Thyroid gland (tissue), 4 donors: ENCODE measurements at regions not wholly inside any gene's neighbourhood (a gene's known extent, or its start where the extent isn't known, plus 50 kb on each side); places are given as distances from the start of the nearest gene placed in this dataset.

Experiments used
- DNase-seq, 2 donors: peaks; one replicate each; pipeline ENCODE4 v3.0.0-alpha.2; 2019
- H3K27ac ChIP-seq, 3 donors: fragments of 200-600 bp; sonication (generic); 1 replicate in 2 of 3; 2 replicates in 1 of 3; pipeline ENCODE4 v1.5.1; 2016 to 2019; ENCODE audit warnings: mild to moderate bottlenecking in 1 of 3, moderate library complexity in 1 of 3
- H3K27me3 ChIP-seq: fragments of 200-600 bp; sonication (generic); one replicate; pipeline ENCODE4 v1.5.1; 2019
- H3K36me3 ChIP-seq, 2 donors: fragments of 200-600 bp; sonication (generic); one replicate each; pipeline ENCODE4 v1.5.1; 2016 to 2019
- H3K4me1 ChIP-seq, 2 donors: fragments of 200-600 bp; sonication (generic); one replicate each; pipeline ENCODE4 v1.5.1; 2017 to 2019
- H3K4me3 ChIP-seq, 3 donors: fragments of 200-600 bp; sonication (generic); replicated peaks in 1 of 3; 1 replicate in 2 of 3; 2 replicates in 1 of 3; pipeline ENCODE4 v1.5.1; 2016; ENCODE audit warnings: mild to moderate bottlenecking in 1 of 3
- H3K9me3 ChIP-seq: fragments of 200-600 bp; sonication (generic); one replicate; pipeline ENCODE4 v1.5.1; 2017
- CTCF ChIP-seq, 6 experiments: fragments of 200-600 bp in 3 of 6; fragments of 450-650 bp in 3 of 6; sonication (generic) in 3 of 6; IDR thresholded peaks; one replicate each; pipeline ENCODE4 v1.5.1; 2016 to 2019; ENCODE audit warnings: antibody characterized with exemption in 6 of 6, mild to moderate bottlenecking in 2 of 6, inconsistent platforms in 1 of 6, moderate library complexity in 1 of 6
- POLR2A ChIP-seq, 2 donors: fragments of 450-650 bp; IDR thresholded peaks; one replicate each; pipeline ENCODE4 v1.6.1; 2017; ENCODE audit warnings: antibody characterized with exemption in 2 of 2, mild to moderate bottlenecking in 2 of 2, moderate library complexity in 1 of 2
- WGBS, 2 donors: methylation state at CpG; one replicate each; pipeline ENCODE4 v1.1.5; 2017; 5-methylcytosine and 5-hydroxymethylcytosine counted together
- intact Hi-C: fragments of 100-400 bp; cut with DNase I; formaldehyde crosslinking; loops from one replicate; pipeline ENCODE4 v1.15.1; 2023

DNA sequence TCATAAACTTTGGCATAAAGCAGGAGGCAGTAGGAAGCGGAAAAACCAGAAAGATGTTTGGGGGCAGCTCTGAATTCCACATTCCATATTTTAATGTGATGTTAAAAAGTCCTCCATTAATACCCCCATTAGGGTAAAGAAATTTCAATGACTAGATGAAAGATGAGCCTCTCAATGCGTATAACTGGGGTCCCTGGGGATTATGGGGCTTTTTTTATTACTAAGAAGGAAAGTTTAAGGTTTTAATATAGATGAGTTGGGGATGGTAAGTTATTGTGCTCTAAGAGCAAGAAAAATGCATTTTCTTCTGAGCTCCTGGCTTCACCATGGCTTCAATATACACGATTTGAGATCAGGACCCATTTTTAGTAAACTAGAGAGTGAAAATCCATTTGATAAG, 321.9 kb downstream of the CDK5RAP2 start:
- H3K4me3 ChIP-seq: no peak overlapping the region
- no peaks in the 10 kb centered on the region for H3K4me1 ChIP-seq
- TF ChIP-seq CTCF (IDR thresholded peaks at IDR 0.05): no peak
- TF ChIP-seq POLR2A (IDR thresholded peaks at IDR 0.05): no peak
- 65 to 73% methylated on average over 3 of the region's 3 CpGs for WGBS, 2 donors
- no peak for DNase-seq
- H3K27ac ChIP-seq: no peak overlapping the region
- no peaks in the 10 kb centered on the region for H3K27me3 ChIP-seq
- no peaks in the 10 kb centered on the region for H3K9me3 ChIP-seq
- H3K36me3 ChIP-seq: no peaks in the 10 kb centered on the region
- intact Hi-C loops: no loop called here

DNA sequence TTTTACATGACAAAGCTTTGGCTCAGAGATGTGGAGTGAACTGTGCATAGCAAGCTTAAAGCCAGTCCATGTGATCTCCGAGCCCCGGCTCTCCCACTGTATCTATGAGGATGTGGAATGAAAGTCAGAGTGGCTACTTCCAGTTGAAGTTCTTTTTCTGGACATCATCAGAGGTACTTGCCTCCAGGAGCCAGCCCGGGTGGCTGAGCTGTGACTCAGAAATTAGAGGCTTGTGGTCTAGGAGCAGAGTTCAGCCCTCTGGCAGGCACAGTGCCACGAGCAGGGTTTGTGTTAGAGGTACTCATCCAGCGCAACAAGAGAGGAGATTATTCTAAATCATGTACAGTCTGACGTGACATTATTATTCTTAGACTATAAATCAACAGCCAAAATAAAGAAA, 322.5 kb downstream of the CDK5RAP2 start:
- TF ChIP-seq POLR2A (IDR thresholded peaks at IDR 0.05) (no peak), CTCF (IDR thresholded peaks at IDR 0.05) (no peak)
- Histone ChIP-seq H3K4me3 (no peak overlapping the region), H3K27ac (no peak overlapping the region), H3K27me3 (no peaks in the 10 kb centered on the region), H3K9me3 (no peaks in the 10 kb centered on the region), H3K4me1 (no peaks in the 10 kb centered on the region), H3K36me3 (no peaks in the 10 kb centered on the region)
- 75 to 80% methylated on average over 6 of the region's 6 CpGs for WGBS, 2 donors
- DNase-seq: no peak
- intact Hi-C loops: no loop called here

GRCh38 chr9:120256146-120256545, 323.8 kb downstream of the CDK5RAP2 start:
- TF ChIP-seq CTCF (IDR thresholded peaks at IDR 0.05) (no peak), POLR2A (IDR thresholded peaks at IDR 0.05) (no peak)
- Histone ChIP-seq H3K27ac (no peak overlapping the region), H3K4me3 (no peak overlapping the region), H3K4me1 (no peaks in the 10 kb centered on the region), H3K27me3 (no peaks in the 10 kb centered on the region), H3K9me3 (no peaks in the 10 kb centered on the region), H3K36me3 (no peaks in the 10 kb centered on the region)
- intact Hi-C loops: no loop called here
- no peak for DNase-seq

DNA sequence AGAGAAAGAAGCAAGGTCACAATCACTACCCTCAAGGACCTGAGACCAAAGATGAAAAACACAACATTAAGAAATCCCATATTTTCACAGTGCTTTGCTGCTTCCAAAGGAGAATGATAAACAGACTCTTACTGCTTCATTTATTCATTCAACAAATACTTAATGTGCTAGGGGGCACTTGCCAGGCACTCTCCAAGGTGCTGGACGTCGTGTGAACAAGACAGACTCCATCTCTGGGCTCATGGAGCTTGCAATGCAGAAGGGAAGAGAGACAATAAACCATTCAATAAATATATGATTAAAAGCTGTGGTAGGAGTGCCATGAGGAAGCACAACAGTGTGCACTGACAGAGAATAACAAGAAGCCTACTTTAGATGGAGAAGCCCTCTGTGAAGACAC, 327.7 kb downstream of the CDK5RAP2 start:
- H3K36me3 ChIP-seq: no peaks in the 10 kb centered on the region
- TF ChIP-seq CTCF (IDR thresholded peaks at IDR 0.05): no peak
- TF ChIP-seq POLR2A (IDR thresholded peaks at IDR 0.05): no peak
- no peak overlapping the region for H3K4me3 ChIP-seq
- H3K27ac ChIP-seq: no peak overlapping the region
- no peaks in the 10 kb centered on the region for H3K27me3 ChIP-seq
- intact Hi-C loops: no loop called here
- DNase-seq: no peak
- WGBS, 2 donors: 11 to 22% methylated on average over 2 of the region's 2 CpGs
- no peaks in the 10 kb centered on the region for H3K4me1 ChIP-seq
- no peaks in the 10 kb centered on the region for H3K9me3 ChIP-seq

DNA sequence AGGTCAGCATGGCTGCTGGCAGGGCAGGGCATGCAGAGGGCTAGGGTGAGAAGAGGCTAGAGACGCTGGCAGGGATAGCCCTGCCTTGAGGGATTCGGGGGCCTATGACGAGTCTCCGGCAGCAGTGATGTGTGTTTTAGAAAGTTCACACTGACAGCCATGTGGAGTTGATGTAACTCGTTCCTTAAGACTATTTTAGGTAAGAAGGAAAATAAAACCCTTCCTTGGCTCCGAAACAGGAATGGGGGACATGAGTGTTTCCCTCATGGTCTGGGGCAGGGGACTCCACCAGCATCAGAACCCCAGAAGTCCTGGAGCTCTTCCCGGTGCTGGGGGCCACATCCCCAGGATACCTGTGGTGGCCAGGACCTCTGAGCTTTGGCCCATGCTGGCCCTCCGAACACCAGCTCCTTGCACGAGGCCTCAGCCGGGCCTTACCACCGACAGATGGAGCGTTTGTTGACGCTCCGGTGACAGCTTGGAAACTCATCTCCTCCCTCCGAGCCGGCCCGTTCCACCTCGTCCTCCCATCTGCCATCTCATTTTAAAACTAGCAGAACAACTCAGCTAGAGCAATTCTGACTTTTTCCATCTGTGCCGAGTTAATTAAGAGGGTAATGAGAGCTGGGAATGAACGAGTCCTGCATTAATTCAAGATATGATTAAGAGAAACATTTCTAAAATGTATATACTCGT, 337.7 kb downstream of the CDK5RAP2 start:
- Histone ChIP-seq H3K27ac (no peak overlapping the region), H3K27me3 (no peaks in the 10 kb centered on the region), H3K4me1 (no peaks in the 10 kb centered on the region), H3K9me3 (no peaks in the 10 kb centered on the region), H3K36me3 (no peaks in the 10 kb centered on the region), H3K4me3 (no peak overlapping the region)
- TF ChIP-seq CTCF (IDR thresholded peaks at IDR 0.05) (no peak), POLR2A (IDR thresholded peaks at IDR 0.05) (no peak)
- no peak for DNase-seq
- intact Hi-C loops: no loop called here
- WGBS, 2 donors: 83% methylated on average over 20 to 21 of the region's 21 CpGs
